ENCODE measurements at regions not wholly inside any gene's neighbourhood (a gene's known extent, or its start where the extent isn't known, plus 50 kb on each side); places are given as distances from the start of the nearest gene placed in this dataset.

GRCh38 chr6:54718541-54719023 lies 128.0 kb upstream of the FAM83B start:
- no peak for DNase-seq (ENCODE audit: low read depth)

GRCh38 chr6:54719131-54719530 lies 127.4 kb upstream of the FAM83B start:
- DNase-seq (ENCODE audit: low read depth), result no peak

- no peak for DNase-seq (ENCODE audit: low read depth)
Observed at GRCh38 chr6:54719633-54720032, 126.9 kb upstream of the FAM83B start.

- DNase-seq (ENCODE audit: low read depth), result no peak
Observed at GRCh38 chr6:54722328-54722727, 124.2 kb upstream of the FAM83B start.

- no peak for DNase-seq (ENCODE audit: low read depth)
Observed at GRCh38 chr6:54729716-54730115, 116.9 kb upstream of the FAM83B start.

GRCh38 chr6:54730767-54731630 lies 115.6 kb upstream of the FAM83B start:
- no peak for DNase-seq (ENCODE audit: low read depth)

- no peak for DNase-seq (ENCODE audit: low read depth)
Observed at GRCh38 chr6:54737247-54737646, 109.3 kb upstream of the FAM83B start.

GRCh38 chr6:54747955-54748354 lies 98.6 kb upstream of the FAM83B start:
- no peak for DNase-seq (ENCODE audit: low read depth)

GRCh38 chr6:54754406-54754805 lies 92.2 kb upstream of the FAM83B start:
- DNase-seq (ENCODE audit: low read depth), result no peak

GRCh38 chr6:54758340-54758739 lies 88.2 kb upstream of the FAM83B start:
- no peak for DNase-seq (ENCODE audit: low read depth)

- no peak for DNase-seq (ENCODE audit: low read depth)
Observed at GRCh38 chr6:54768494-54768893, 78.1 kb upstream of the FAM83B start.

GRCh38 chr6:54770328-54770727 lies 76.2 kb upstream of the FAM83B start:
- DNase-seq (ENCODE audit: low read depth), result no peak

- no peak for DNase-seq (ENCODE audit: low read depth)
Observed at GRCh38 chr6:54771968-54772367, 74.6 kb upstream of the FAM83B start.

- no peak for DNase-seq (ENCODE audit: low read depth)
Observed at GRCh38 chr6:54772610-54773009, 74.0 kb upstream of the FAM83B start.

GRCh38 chr6:54775576-54775975 lies 71.0 kb upstream of the FAM83B start:
- DNase-seq (ENCODE audit: low read depth), result no peak

- DNase-seq (ENCODE audit: low read depth), result no peak
Observed at GRCh38 chr6:54776891-54777290, 69.7 kb upstream of the FAM83B start.

- no peak for DNase-seq (ENCODE audit: low read depth)
Observed at GRCh38 chr6:54778731-54779130, 67.8 kb upstream of the FAM83B start.

GRCh38 chr6:54784011-54784410 lies 62.6 kb upstream of the FAM83B start:
- no peak for DNase-seq (ENCODE audit: low read depth)

GRCh38 chr6:54786154-54786553 lies 60.4 kb upstream of the FAM83B start:
- DNase-seq (ENCODE audit: low read depth), result no peak

- DNase-seq (ENCODE audit: low read depth), result no peak
Observed at GRCh38 chr6:54787825-54788224, 58.7 kb upstream of the FAM83B start.
